ENCODE measurements at regions not wholly inside any gene's neighbourhood (a gene's known extent, or its start where the extent isn't known, plus 50 kb on each side); places are given as distances from the start of the nearest gene placed in this dataset.

DNA sequence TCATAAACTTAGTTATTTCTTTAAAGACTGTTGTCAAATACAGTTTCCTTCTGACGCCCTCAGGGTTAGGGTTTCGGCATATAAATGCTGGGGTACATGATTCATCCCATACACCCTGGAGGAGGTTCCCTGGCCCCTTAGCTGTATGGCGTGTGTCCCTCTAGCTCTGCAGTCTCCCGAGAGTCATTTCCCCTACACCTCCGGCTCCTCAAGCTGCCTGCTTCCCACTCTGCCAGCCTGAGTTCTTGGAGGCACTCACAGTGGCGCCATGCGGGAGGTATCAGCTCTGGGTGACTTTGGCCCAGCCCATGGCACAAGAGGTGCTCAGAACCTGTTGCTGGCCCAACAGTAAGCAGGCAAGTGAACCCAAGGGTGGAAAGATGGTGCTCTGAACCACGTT is 70.2 kb upstream of the TRPM1 start:
- H3K4me1 ChIP-seq (ENCODE audit: control insufficient read depth in 1 of 2, insufficient read depth in 1 of 2, low read depth in 1 of 2, low read length in 1 of 2): no peaks in the 10 kb centered on the region
- TF ChIP-seq CTCF (IDR thresholded peaks at IDR 0.05): no peak
- H3K9me3 ChIP-seq: no peaks in the 10 kb centered on the region
- H3K36me3 ChIP-seq: no peaks in the 10 kb centered on the region
- H3K4me3 ChIP-seq (ENCODE audit: low read depth in 1 of 2, low read length in 1 of 2): no peak overlapping the region
- no peaks in the 10 kb centered on the region for H3K27me3 ChIP-seq
- no peak overlapping the region for H3K27ac ChIP-seq

- Histone ChIP-seq H3K9me3 (no peaks in the 10 kb centered on the region), H3K36me3 (no peaks in the 10 kb centered on the region), H3K4me1 (ENCODE audit: control insufficient read depth in 1 of 2, insufficient read depth in 1 of 2, low read depth in 1 of 2, low read length in 1 of 2) (no peaks in the 10 kb centered on the region), H3K27me3 (no peaks in the 10 kb centered on the region), H3K4me3 (ENCODE audit: low read depth in 1 of 2, low read length in 1 of 2) (no peak overlapping the region), H3K27ac (no peak overlapping the region)
- TF ChIP-seq CTCF (IDR thresholded peaks at IDR 0.05): no peak
Observed at GRCh38 chr15:31172606-31173005, 71.1 kb upstream of the TRPM1 start.

GRCh38 chr15:31173790-31174450 is 72.4 kb upstream of the TRPM1 start:
- Histone ChIP-seq H3K4me3 (ENCODE audit: low read depth in 1 of 2, low read length in 1 of 2) (no peak overlapping the region), H3K27me3 (no peaks in the 10 kb centered on the region), H3K36me3 (no peaks in the 10 kb centered on the region), H3K27ac (no peak overlapping the region), H3K4me1 (ENCODE audit: control insufficient read depth in 1 of 2, insufficient read depth in 1 of 2, low read depth in 1 of 2, low read length in 1 of 2) (peaks cover 0 to 6% of the 10 kb centered on the region in 2 experiments), H3K9me3 (no peaks in the 10 kb centered on the region)
- TF ChIP-seq CTCF (IDR thresholded peaks at IDR 0.05): no peak

DNA sequence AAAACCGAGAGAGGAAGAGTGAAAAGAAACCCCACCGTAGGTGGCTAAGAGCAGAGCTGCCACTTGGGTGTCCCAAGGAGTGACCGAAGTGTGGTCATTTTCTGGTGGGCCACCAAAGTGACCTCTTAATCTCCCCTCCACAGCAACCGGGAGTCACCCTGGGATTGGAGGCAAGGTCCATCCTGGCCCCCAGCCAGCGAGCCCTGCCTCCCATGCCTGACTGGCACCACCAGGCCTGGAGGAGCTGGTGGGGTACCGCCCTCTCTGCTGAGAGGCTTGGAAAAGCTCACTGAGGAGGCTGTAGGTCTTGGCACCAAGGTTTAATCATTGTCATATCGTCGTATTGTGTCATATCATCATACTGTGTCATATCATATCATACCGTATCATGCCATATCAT is 74.0 kb upstream of the TRPM1 start:
- Histone ChIP-seq H3K9me3 (no peaks in the 10 kb centered on the region), H3K4me3 (ENCODE audit: low read depth in 1 of 2, low read length in 1 of 2) (no peak overlapping the region), H3K27ac (no peak overlapping the region), H3K4me1 (ENCODE audit: control insufficient read depth in 1 of 2, insufficient read depth in 1 of 2, low read depth in 1 of 2, low read length in 1 of 2) (peaks cover 3 to 15% of the 10 kb centered on the region in 2 experiments), H3K27me3 (no peaks in the 10 kb centered on the region), H3K36me3 (no peaks in the 10 kb centered on the region)
- no peak for TF ChIP-seq CTCF (IDR thresholded peaks at IDR 0.05)

DNA sequence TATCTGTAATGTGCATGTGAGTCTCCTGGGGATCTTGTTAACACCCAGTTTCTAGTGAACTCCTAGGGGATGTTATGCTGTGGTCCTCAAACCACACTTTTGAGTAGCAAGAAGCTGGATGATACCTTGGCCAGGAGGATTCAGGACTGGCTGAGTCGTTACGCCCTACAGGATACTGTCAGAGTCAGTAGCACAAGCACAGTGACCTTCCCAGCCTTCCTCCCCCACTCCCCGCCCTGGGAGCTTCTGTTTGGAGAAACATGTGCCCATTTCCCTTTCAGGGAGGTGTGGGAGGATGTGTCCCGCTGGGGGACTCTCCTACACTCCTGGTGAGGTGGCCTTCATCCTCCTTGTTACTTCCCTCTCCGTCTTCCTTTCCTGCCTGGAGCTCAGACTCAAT is 76.4 kb upstream of the TRPM1 start:
- H3K9me3 ChIP-seq: peaks cover 3% of the 10 kb centered on the region
- peaks cover 3 to 15% of the 10 kb centered on the region in 2 experiments for H3K4me1 ChIP-seq (ENCODE audit: control insufficient read depth in 1 of 2, insufficient read depth in 1 of 2, low read depth in 1 of 2, low read length in 1 of 2)
- TF ChIP-seq CTCF (IDR thresholded peaks at IDR 0.05): no peak
- no peaks in the 10 kb centered on the region for H3K27me3 ChIP-seq
- no peaks in the 10 kb centered on the region for H3K36me3 ChIP-seq
- H3K4me3 ChIP-seq (ENCODE audit: low read depth in 1 of 2, low read length in 1 of 2): no peak overlapping the region
- no peak overlapping the region for H3K27ac ChIP-seq

All from neutrophil (primary cell).